ENCODE measurements at regions not wholly inside any gene's neighbourhood (a gene's known extent, or its start where the extent isn't known, plus 50 kb on each side); places are given as distances from the start of the nearest gene placed in this dataset.

DNA sequence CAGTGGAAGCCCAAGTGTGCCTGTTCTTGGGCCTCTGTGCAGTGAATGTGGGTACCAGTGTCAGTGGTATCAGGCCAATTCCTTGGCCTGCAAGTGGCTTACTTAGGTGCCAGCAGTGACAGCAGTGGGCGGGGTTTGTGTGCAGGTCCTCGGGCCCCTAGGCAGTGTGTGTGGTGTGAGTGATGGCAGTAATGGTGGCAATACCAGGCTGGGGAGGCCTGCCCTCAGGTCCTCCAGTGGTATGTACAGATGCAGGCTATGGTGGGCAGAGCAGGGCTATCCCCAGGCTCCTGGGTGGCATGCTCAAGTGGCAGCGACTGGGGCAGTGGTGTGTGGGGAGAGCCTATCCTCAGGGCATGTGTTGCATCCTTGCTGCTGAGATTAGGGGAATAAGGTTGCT is 379.7 kb downstream of the SQOR start:
- no peaks in the 10 kb centered on the region for H3K27me3 ChIP-seq (ENCODE audit: low read length)
- TF ChIP-seq, protein P1, sequence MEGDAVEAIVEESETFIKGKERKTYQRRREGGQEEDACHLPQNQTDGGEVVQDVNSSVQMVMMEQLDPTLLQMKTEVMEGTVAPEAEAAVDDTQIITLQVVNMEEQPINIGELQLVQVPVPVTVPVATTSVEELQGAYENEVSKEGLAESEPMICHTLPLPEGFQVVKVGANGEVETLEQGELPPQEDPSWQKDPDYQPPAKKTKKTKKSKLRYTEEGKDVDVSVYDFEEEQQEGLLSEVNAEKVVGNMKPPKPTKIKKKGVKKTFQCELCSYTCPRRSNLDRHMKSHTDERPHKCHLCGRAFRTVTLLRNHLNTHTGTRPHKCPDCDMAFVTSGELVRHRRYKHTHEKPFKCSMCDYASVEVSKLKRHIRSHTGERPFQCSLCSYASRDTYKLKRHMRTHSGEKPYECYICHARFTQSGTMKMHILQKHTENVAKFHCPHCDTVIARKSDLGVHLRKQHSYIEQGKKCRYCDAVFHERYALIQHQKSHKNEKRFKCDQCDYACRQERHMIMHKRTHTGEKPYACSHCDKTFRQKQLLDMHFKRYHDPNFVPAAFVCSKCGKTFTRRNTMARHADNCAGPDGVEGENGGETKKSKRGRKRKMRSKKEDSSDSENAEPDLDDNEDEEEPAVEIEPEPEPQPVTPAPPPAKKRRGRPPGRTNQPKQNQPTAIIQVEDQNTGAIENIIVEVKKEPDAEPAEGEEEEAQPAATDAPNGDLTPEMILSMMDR (IDR thresholded peaks at IDR 0.05; ENCODE audit: insufficient read depth, low read length, poor library complexity, severe bottlenecking) = no peak
- TF ChIP-seq EZH2phosphoT487 (conservative IDR thresholded peaks at IDR 0.05; ENCODE audit: low read length) = no peak
- no peak overlapping the region for H3K27ac ChIP-seq (ENCODE audit: low read depth, low read length)
- H3K4me3 ChIP-seq (ENCODE audit: insufficient read depth, low read length, poor library complexity, severe bottlenecking) = no peak overlapping the region
- no peaks in the 10 kb centered on the region for H3K36me3 ChIP-seq (ENCODE audit: low read length)
- no peak overlapping the region for H3K9ac ChIP-seq (ENCODE audit: low read length)
- no peaks in the 10 kb centered on the region for H3F3A ChIP-seq (ENCODE audit: insufficient read depth)
- no peak overlapping the region for H3K4me2 ChIP-seq (ENCODE audit: low read depth, low read length, poor library complexity, severe bottlenecking)
- H3K79me2 ChIP-seq (ENCODE audit: insufficient read depth, low read length) = no peaks in the 10 kb centered on the region
- H3K9me2 ChIP-seq (replicated peaks; ENCODE audit: insufficient read depth, low read length) = no peaks in the 10 kb centered on the region
- H4K20me1 ChIP-seq (ENCODE audit: low read depth, low read length) = no peaks in the 10 kb centered on the region
- H2AFZ ChIP-seq (ENCODE audit: low read depth, low read length, severe bottlenecking) = no peak overlapping the region
- H3K9me3 ChIP-seq (ENCODE audit: insufficient read depth, low read length) = no peaks in the 10 kb centered on the region

DNA sequence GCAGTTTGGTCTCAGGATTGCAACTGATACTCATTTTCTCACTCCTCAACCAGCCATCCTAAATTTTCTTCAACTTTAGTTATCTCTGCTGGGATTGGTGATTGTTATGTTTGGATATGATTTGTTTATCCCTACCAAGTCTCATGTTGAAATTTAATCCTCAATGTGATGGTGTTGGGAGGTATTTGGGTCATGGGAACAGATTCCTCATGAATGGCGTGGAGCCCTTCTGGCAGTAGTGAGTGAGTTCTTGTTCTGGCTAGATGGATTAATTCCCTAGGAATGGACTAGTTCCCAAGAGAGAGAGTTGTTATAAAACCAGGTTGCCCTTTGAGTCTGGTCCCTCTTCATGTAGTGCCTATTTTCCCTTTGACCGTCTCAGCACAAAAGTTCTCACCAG is 399.9 kb downstream of the SQOR start:
- Histone ChIP-seq H3K9ac (ENCODE audit: low read length) (no peak overlapping the region), H3K4me2 (ENCODE audit: low read depth, low read length, poor library complexity, severe bottlenecking) (no peak overlapping the region)
- TF ChIP-seq EZH2phosphoT487 (conservative IDR thresholded peaks at IDR 0.05; ENCODE audit: low read length) = no peak
- TF ChIP-seq, protein P1 (IDR thresholded peaks at IDR 0.05; ENCODE audit: insufficient read depth, low read length, poor library complexity, severe bottlenecking) = no peak

DNA sequence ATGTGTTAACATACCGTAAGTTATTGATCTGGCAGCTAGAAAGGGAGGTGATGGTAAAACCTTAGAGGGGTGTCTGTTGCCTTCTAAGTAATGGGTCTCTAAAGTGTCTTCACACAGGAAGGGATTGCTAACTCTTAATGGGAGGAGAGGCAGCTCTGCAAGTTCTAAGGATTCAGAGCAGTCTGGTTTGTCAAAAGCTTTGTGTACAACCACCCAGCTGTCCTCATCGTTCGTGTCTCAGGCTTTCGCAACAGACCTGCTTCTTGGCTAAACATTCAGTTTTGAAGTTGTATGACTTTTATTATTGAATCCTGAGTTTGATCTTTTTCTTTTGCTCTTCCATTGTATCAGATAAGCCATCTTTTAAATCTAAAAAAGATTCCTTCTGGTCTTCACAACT is 404.9 kb downstream of the SQOR start:
- no peak for TF ChIP-seq EZH2phosphoT487 (conservative IDR thresholded peaks at IDR 0.05; ENCODE audit: low read length)
- TF ChIP-seq, protein P1 (IDR thresholded peaks at IDR 0.05; ENCODE audit: insufficient read depth, low read length, poor library complexity, severe bottlenecking) = no peak
- H3K9me2 ChIP-seq (replicated peaks; ENCODE audit: insufficient read depth, low read length) = no peaks in the 10 kb centered on the region; the same call in 1 of the 2 replicates
- no peak overlapping the region for H3K27ac ChIP-seq (ENCODE audit: low read depth, low read length)
- H3K4me2 ChIP-seq (ENCODE audit: low read depth, low read length, poor library complexity, severe bottlenecking) = no peak overlapping the region
- no peak overlapping the region for H3K9ac ChIP-seq (ENCODE audit: low read length)
- no peaks in the 10 kb centered on the region for H3K36me3 ChIP-seq (ENCODE audit: low read length)
- no peaks in the 10 kb centered on the region for H3K79me2 ChIP-seq (ENCODE audit: insufficient read depth, low read length)
- no peaks in the 10 kb centered on the region for H3F3A ChIP-seq (ENCODE audit: insufficient read depth)
- H2AFZ ChIP-seq (ENCODE audit: low read depth, low read length, severe bottlenecking) = no peak overlapping the region
- H4K20me1 ChIP-seq (ENCODE audit: low read depth, low read length) = no peaks in the 10 kb centered on the region
- no peaks in the 10 kb centered on the region for H3K27me3 ChIP-seq (ENCODE audit: low read length)
- no peak overlapping the region for H3K4me3 ChIP-seq (ENCODE audit: insufficient read depth, low read length, poor library complexity, severe bottlenecking)
- H3K9me3 ChIP-seq (ENCODE audit: insufficient read depth, low read length) = no peaks in the 10 kb centered on the region

More for the DNA sequence above, 399.9 kb downstream of the SQOR start:
- Histone ChIP-seq H2AFZ (ENCODE audit: low read depth, low read length, severe bottlenecking) (no peak overlapping the region), H3K27ac (ENCODE audit: low read depth, low read length) (no peak overlapping the region), H3K36me3 (ENCODE audit: low read length) (no peaks in the 10 kb centered on the region), H3K4me3 (ENCODE audit: insufficient read depth, low read length, poor library complexity, severe bottlenecking) (no peak overlapping the region), H3K79me2 (ENCODE audit: insufficient read depth, low read length) (no peaks in the 10 kb centered on the region), H3K27me3 (ENCODE audit: low read length) (no peaks in the 10 kb centered on the region), H4K20me1 (ENCODE audit: low read depth, low read length) (no peaks in the 10 kb centered on the region), H3K9me2 (replicated peaks; ENCODE audit: insufficient read depth, low read length) (no peaks in the 10 kb centered on the region; the same call in 1 of the 2 replicates), H3F3A (ENCODE audit: insufficient read depth) (no peaks in the 10 kb centered on the region), H3K9me3 (ENCODE audit: insufficient read depth, low read length) (no peaks in the 10 kb centered on the region)

Measured in SU-DHL-6 (cell line).